NCI-H345 treated with DMSO at 0.1 percent for 48 hours (cell line): ENCODE measurements at regions not wholly inside any gene's neighbourhood (a gene's known extent, or its start where the extent isn't known, plus 50 kb on each side); places are given as distances from the start of the nearest gene placed in this dataset.
A peak's percentile ranks its signal among the peaks of the same experiment; 100 is the strongest.

Experiments
- DNase-seq: peaks from one replicate; lab custom pipeline; 2025; ENCODE audit not compliant: unreplicated experiment; lab: John Stamatoyannopoulos, UW

GRCh38 chr13:39159393-39159792 is 121.1 kb downstream of the NHLRC3 start:
- peak; percentile 96 for DNase-seq

- peak; percentile 34 for DNase-seq
These were observed 121.7 kb downstream of the NHLRC3 start for GRCh38 chr13:39159846-39160370.

GRCh38 chr13:39167018-39167417 is 128.8 kb downstream of the NHLRC3 start:
- DNase-seq: no peak

GRCh38 chr13:39170711-39171110 is 132.5 kb downstream of the NHLRC3 start:
- DNase-seq: no peak

- DNase-seq: no peak
These were observed 147.1 kb downstream of the NHLRC3 start for GRCh38 chr13:39185326-39185725.

- no peak for DNase-seq
These were observed 148.1 kb downstream of the NHLRC3 start for GRCh38 chr13:39186205-39186875.

GRCh38 chr13:39189778-39190177 is 151.5 kb downstream of the NHLRC3 start:
- DNase-seq: no peak

- no peak for DNase-seq
These were observed 158.8 kb downstream of the NHLRC3 start for GRCh38 chr13:39196965-39197646.

- no peak for DNase-seq
These were observed 159.4 kb downstream of the NHLRC3 start for GRCh38 chr13:39197647-39198007.

- DNase-seq: no peak
These were observed 162.1 kb downstream of the NHLRC3 start for GRCh38 chr13:39200249-39200910.

GRCh38 chr13:39201180-39201579 is 162.9 kb downstream of the NHLRC3 start:
- DNase-seq: no peak

GRCh38 chr13:39202746-39203145 is 164.5 kb downstream of the NHLRC3 start:
- DNase-seq: no peak

GRCh38 chr13:39208636-39209035 is 170.4 kb downstream of the NHLRC3 start:
- no peak for DNase-seq

- no peak for DNase-seq
These were observed 171.7 kb downstream of the NHLRC3 start for GRCh38 chr13:39209731-39210531.

- no peak for DNase-seq
These were observed 172.8 kb downstream of the NHLRC3 start for GRCh38 chr13:39210961-39211534.

- DNase-seq: no peak
These were observed 177.7 kb downstream of the NHLRC3 start for GRCh38 chr13:39215971-39216370.

GRCh38 chr13:39217471-39217870 is 179.2 kb downstream of the NHLRC3 start:
- no peak for DNase-seq

GRCh38 chr13:39224671-39225240 is 186.5 kb downstream of the NHLRC3 start:
- no peak for DNase-seq

- DNase-seq: no peak
These were observed 187.6 kb downstream of the NHLRC3 start for GRCh38 chr13:39225860-39226259.

GRCh38 chr13:39226359-39226758 is 188.1 kb downstream of the NHLRC3 start:
- no peak for DNase-seq
